Activated naive CD4-positive, alpha-beta T cell (primary cell): ENCODE measurements at regions not wholly inside any gene's neighbourhood (a gene's known extent, or its start where the extent isn't known, plus 50 kb on each side); places are given as distances from the start of the nearest gene placed in this dataset.

ENCODE experiments used
- DNase-seq, 4 experiments: peaks; one replicate each; lab custom pipeline; 2025; lab: John Stamatoyannopoulos, UW

DNA sequence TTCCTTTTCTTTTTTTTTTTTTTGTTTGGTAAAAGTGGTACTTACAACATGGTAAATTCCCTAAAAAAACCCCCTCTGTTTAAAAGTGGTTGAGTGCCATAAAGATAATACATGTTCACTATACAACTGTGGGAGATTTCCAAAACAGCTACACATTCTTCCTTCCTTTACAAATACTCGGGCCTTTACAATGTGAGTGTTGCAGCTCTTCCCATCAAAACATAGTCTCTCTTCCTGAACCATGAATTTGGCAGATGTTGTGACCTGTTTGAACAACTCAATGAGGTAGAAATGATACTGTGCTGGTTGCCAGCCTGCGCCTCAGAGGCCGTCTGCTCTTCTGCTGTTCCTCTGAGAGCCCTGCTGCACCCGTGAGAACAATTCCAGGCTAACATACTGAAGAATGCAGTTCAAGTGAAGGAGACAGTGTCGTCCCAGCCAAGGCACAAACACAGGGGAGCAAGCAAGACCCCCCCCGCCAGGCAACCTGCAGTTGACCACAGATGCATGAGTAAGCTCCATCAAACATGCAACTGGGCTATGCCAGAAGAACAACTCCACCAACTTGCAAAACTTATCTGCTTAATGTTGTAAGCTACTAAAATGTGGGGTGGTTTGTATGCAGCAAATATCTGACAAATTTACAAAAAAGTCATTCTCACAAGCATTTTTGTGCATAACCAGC lies 645.0 kb downstream of the PCDH7 start:
- DNase-seq, result no peak

DNA sequence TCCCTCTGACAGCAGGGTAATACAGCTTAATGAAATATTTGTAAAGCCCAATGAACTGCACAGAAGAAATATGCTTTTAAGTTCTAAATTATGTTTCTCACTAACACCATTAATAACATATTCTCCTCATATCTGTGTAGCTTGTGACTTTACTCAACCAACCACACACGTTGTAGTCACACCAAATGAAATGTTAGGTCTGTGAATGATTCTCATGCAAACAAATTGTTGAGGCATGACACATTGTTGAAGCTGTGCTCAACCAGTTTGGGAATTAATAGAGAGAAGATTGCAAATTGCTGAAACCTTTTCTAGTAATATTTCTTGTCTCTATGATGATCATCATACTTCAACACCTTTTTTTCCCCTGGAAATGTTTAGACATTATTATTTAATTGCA lies 645.9 kb downstream of the PCDH7 start:
- DNase-seq, result no peak

- DNase-seq, result no peak
These were observed 650.8 kb downstream of the PCDH7 start for GRCh38 chr4:31370866-31371465.

DNA sequence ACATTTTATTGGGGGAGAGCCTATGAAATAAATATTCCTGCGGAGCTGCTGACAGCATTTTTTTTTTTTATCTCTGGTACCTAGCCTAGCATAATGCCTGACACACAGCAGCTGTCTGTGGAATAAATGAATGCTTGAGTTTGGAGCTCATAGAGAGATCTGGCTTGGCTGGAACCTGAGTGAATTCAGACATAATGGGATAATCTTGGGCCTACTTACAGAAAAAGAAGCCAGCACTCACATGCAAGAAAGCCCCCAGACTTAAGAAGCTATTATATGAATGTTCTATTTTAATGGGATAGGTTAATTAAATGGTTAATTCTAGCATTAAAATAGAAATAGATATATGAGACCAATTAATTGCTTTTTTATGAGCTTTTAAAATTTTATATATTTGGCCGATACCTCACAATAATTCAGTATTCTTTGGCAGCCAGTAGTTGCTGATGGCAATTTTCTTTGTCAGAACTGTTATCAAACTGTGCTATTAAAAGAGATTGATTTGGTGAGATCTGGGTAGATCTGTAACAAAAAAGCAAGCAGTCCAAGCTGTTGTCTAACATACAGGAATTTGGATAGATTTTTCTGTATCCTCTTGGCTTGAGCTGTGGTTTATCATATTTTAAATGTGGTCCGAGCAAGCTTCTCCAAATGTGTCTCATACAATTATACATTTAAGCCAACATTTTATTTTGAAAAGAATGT lies 654.2 kb downstream of the PCDH7 start:
- DNase-seq, result no peak

DNA sequence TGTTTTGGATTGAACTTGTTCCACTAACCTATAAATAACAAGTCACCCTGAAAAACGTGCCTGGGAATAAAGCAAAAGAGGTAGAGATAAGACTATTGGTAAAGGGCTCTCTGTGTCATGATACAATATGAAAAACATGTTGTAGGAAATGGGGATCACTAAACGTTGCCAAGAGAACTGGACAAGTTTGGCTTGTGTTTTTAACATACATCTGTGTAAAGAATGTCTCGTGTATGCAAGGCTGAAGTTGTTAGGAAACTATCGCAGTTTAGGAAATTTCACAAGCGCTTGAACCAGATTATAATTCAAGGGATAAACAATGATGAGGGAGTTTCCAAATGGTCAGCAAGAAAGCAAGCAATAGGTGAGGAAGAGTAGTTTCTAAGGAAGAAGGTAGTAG lies 655.8 kb downstream of the PCDH7 start:
- no peak for DNase-seq

DNA sequence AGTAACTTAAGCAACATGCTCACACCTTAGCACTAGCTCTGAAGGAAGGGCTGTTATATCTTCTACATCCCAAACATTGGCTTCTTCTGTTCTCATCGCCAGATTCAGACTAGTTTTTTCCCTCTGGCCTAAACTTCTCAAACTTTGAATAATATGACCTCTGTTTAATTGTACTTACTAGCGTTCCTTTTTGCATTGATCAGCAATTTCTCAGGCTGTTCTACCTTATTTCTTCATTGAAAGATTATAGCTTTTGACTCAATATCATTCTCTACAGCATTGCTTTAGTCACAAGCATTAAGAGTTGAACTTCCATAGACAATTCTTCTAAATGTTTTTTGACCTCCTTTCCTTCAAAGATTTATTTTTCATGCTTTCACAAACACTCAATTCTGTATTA lies 659.2 kb downstream of the PCDH7 start:
- DNase-seq, result no peak

DNA sequence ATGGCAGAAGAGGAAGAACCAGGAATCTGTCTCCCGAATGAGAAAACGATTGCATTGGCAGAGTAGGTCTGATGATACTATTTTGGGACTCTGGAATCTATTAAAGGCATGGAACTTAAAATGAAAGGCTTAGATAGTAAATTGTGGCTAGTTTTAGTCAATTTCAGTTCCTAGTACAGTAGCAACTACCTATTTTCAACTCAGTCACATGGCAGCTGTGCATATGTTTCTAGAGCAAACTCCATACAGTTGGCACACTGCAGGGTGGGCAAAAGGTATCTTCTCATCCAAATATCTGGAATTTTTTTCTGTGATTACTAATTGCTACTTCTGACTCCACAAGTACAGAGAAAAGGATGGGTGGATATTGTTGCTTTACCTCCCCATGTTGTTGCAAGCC lies 663.6 kb downstream of the PCDH7 start:
- DNase-seq, result no peak

GRCh38 chr4:31390849-31391248 lies 670.7 kb downstream of the PCDH7 start:
- no peak for DNase-seq

DNA sequence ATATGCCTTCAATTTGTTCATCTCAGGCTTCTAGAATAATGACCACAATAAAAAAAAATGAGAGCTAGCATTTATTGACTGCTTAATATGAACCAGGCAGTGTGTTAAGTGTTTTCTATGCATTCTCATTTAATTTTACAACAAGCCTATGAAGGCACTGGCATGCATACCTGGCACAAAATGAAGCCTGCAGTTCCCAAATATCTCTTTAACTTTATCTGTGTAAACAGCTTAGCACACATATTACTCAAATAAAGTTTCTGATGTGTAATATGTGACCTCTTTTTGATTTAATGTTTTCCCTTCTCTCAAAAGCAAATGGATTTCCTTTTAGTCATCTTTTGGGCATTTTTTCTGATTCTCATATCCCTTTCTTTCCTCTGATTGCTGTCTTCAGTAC lies 671.8 kb downstream of the PCDH7 start:
- no peak for DNase-seq

DNA sequence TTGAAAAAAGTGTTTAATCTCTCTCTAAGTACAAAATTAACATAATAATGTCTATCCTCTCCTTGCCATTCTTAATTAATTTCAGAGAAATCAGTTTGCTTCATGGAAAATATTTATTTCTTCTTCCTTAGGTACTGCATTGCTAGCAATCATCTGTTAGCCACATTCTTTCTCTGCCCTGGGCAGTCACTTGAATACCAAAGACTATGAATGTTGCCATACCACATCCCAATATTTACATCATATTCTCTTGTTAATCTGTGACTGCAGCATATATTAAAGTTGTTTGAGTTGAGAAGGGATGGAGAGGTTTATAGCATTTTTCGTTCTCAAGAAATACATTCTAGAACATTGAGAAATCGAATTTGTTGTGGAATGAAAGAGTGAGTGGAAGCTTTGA lies 672.8 kb downstream of the PCDH7 start:
- no peak for DNase-seq

GRCh38 chr4:31408121-31408520 lies 688.0 kb downstream of the PCDH7 start:
- no peak for DNase-seq

- DNase-seq, result no peak
These were observed 691.4 kb downstream of the PCDH7 start for GRCh38 chr4:31411565-31411964.

DNA sequence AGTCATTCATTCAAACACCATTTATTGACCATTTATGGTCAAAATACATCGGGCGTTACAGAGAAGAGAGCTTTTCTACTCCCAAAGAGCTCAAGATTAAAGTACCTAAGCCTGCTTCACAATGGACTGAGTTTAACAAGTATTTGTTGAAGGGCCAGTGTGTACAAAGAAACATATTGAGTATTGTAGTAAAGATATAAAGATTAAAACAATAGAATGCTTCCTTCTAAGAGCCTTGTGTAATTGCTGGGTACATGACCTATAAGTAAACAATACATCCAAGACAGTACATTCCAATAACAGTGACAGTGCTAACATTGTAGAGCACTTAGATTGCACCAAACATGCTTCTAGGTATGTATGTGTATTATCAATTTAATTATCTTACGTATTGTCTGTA lies 695.5 kb downstream of the PCDH7 start:
- DNase-seq, result no peak

GRCh38 chr4:31416498-31416897 lies 696.3 kb downstream of the PCDH7 start:
- no peak for DNase-seq

DNA sequence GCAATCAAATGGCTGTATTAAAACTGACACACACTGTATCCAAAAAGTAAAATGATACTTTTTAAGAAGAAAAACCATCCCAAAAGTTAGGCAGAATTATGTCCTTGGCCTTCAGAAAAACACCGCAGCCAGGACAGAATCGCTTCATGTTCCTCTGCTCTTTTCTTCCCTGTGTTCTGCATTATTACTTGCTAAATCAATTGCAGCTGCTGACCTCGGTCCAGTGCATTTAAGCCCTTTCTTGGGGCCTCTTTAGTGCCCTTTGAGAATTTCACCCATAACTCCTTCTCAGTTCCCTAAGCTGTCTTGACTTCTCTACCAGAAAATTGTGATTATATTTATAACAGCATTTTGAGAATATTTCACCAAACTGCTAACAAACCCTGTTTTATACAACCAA lies 696.9 kb downstream of the PCDH7 start:
- DNase-seq, result no peak

DNA sequence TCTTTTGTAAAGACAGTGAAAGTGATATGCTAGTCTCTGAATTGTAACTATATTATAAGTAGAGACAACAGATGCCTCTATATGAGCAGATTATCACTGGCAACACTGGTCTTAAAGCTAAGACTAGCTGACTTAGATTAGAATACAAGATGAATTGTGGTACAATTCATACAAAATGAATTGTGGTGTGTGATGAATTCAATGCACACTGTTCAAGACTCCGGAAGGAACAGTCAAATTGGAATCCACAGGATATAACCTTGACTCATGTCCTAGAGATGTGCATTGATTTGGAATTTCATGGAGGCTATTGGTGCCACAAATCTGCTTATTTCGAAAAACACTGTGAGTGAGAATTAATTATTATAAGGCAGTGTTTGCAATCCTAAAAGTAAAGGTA lies 701.8 kb downstream of the PCDH7 start:
- no peak for DNase-seq

GRCh38 chr4:31427691-31428090 lies 707.5 kb downstream of the PCDH7 start:
- no peak for DNase-seq

DNA sequence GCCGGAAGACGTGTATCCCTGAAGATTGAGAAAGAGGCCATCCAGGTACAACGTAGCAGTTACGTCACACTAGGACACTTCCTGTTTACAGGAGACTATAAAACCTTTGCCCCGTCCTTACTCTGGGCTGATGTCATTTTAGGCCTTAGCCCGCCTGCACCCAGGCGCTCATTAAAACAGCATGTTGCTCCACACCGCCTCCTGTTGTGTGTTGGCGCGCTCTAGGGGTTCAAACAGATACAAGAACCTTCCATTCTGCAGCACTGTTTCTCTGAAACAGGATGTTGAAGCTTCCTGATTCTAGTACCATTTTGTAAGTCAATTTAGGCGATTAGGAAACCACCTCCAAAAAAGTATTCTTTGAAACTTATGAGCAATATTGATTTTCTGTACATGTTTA lies 722.1 kb downstream of the PCDH7 start:
- no peak for DNase-seq

DNA sequence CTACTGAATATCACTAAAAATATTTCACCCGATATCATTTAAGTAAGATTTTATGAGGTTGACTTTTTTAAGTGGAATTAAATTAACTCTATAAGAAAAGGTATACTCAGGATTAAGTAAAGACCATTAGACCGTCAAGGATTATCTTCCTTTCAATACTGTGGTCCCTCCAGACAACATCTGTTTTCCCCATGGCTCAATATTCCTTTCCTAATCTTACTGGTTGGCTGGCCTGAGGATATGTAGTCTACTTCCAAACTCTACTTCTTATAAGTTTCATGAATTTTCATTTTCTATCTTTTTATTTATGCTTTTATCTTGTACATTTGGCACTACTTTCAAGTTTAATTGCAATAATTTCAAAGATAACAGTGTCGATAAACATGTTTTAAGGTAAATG lies 725.4 kb downstream of the PCDH7 start:
- no peak for DNase-seq

GRCh38 chr4:31455612-31456011 lies 735.4 kb downstream of the PCDH7 start:
- no peak for DNase-seq

- no peak for DNase-seq
These were observed 738.6 kb downstream of the PCDH7 start for GRCh38 chr4:31458813-31459212.

GRCh38 chr4:31461421-31461820 lies 741.3 kb downstream of the PCDH7 start:
- no peak for DNase-seq

DNA sequence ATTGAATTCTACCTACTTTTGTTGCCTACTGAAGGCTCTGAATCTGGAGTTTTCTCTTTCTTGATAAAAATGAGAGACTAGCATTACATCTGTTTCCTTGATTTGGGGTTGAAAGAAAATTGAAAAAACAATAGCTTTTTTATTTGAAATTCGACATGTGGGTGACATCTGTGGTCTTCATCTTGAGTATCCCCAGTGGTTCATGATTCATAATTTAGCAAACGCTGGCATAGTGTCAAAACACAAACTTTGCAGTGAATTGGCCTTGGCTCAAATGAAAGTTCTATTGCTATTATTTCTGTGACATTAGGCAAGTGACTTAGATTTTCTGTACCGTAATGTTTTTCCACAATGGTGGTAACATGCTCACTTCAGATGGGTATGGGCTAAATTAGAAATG lies 747.6 kb downstream of the PCDH7 start:
- no peak for DNase-seq

- no peak for DNase-seq
These were observed 754.1 kb downstream of the PCDH7 start for GRCh38 chr4:31474221-31474620.
